ENCODE measurements at regions not wholly inside any gene's neighbourhood (a gene's known extent, or its start where the extent isn't known, plus 50 kb on each side); places are given as distances from the start of the nearest gene placed in this dataset.

DNA sequence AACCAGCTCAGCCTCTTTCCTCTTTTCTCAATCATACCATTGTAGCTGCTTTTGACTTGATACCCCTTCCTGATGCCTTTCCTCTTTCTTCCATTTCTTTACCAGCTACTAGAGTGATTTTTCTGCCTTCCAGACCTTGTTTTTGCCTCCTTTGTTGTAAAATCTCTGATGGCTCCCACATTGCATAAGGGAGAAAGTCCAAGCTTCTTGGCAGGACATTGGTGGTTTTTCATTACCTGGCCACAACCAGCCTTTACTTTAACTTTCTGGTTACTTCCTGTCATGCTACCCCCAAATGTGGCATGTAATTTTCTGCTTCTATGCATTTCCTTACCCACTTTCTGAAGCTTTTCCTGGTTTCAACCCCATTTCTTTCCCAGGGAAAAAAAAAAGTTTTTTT lies 452.5 kb downstream of the TMEM38B start:
- TF ChIP-seq, protein P1, sequence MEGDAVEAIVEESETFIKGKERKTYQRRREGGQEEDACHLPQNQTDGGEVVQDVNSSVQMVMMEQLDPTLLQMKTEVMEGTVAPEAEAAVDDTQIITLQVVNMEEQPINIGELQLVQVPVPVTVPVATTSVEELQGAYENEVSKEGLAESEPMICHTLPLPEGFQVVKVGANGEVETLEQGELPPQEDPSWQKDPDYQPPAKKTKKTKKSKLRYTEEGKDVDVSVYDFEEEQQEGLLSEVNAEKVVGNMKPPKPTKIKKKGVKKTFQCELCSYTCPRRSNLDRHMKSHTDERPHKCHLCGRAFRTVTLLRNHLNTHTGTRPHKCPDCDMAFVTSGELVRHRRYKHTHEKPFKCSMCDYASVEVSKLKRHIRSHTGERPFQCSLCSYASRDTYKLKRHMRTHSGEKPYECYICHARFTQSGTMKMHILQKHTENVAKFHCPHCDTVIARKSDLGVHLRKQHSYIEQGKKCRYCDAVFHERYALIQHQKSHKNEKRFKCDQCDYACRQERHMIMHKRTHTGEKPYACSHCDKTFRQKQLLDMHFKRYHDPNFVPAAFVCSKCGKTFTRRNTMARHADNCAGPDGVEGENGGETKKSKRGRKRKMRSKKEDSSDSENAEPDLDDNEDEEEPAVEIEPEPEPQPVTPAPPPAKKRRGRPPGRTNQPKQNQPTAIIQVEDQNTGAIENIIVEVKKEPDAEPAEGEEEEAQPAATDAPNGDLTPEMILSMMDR (IDR thresholded peaks at IDR 0.05), result no peak
- no peak for TF ChIP-seq EZH2 (IDR thresholded peaks at IDR 0.05)

Measured in neural progenitor cell (in vitro differentiated cells).